SU-DHL-6 (cell line): ENCODE measurements at regions not wholly inside any gene's neighbourhood (a gene's known extent, or its start where the extent isn't known, plus 50 kb on each side); places are given as distances from the start of the nearest gene placed in this dataset.

Source experiments
- H2AFZ ChIP-seq: fragments of 200-600 bp; sonication (generic); 2 replicates; pipeline ENCODE4 v1.6.1; 2014; ENCODE audit warnings: low read depth, mild to moderate bottlenecking, moderate library complexity, mixed read lengths, antibody characterized with exemption, low read length; ENCODE audit not compliant: severe bottlenecking
- H3F3A ChIP-seq: fragments of 200-600 bp; shearing (Covaris generic); 2 replicates; pipeline ENCODE4 v1.6.0; 2016; ENCODE audit warnings: antibody characterized with exemption, mild to moderate bottlenecking; ENCODE audit not compliant: insufficient read depth
- H3K27ac ChIP-seq: fragments of 200-600 bp; sonication (generic); 2 replicates; pipeline ENCODE4 v1.5.1; 2016; ENCODE audit warnings: low read depth, mild to moderate bottlenecking, low read length, moderate library complexity, mixed read lengths
- H3K27me3 ChIP-seq: fragments of 200-600 bp; sonication (generic), shearing (Covaris generic); 2 replicates; pipeline ENCODE4 v1.6.0; 2014; ENCODE audit warnings: mild to moderate bottlenecking, low read length
- H3K36me3 ChIP-seq: fragments of 200-600 bp; sonication (generic); 2 replicates; pipeline ENCODE4 v1.6.1; 2014; ENCODE audit warnings: mild to moderate bottlenecking, low read length, mixed read lengths
- H3K4me2 ChIP-seq: fragments of 300-600, 200-600 bp; shearing (Covaris generic), sonication (generic); 2 replicates; pipeline ENCODE4 v1.6.0; 2014; ENCODE audit warnings: low read length, low read depth, mild to moderate bottlenecking; ENCODE audit not compliant: poor library complexity, severe bottlenecking
- H3K4me3 ChIP-seq: fragments of 200-600 bp; sonication (generic); 2 replicates; pipeline ENCODE4 v1.5.1; 2014; ENCODE audit warnings: antibody characterized with exemption, low read length, mild to moderate bottlenecking, mixed read lengths; ENCODE audit not compliant: insufficient read depth, poor library complexity, severe bottlenecking
- H3K79me2 ChIP-seq: fragments of 200-600 bp; sonication (generic); 2 replicates; pipeline ENCODE4 v1.6.1; 2014; ENCODE audit warnings: mild to moderate bottlenecking, low read length, moderate library complexity; ENCODE audit not compliant: insufficient read depth
- H3K9ac ChIP-seq: fragments of 200-600 bp; sonication (generic); 2 replicates; pipeline ENCODE4 v1.7.0; 2014; ENCODE audit warnings: mild to moderate bottlenecking, low read length
- H3K9me2 ChIP-seq: fragments of 200-600 bp; sonication (generic); replicated peaks from 2 replicates; pipeline ENCODE4 v1.6.1; 2014; ENCODE audit warnings: low read length; ENCODE audit not compliant: insufficient read depth
- H3K9me3 ChIP-seq: fragments of 200-600 bp; sonication (generic); 2 replicates; pipeline ENCODE4 v1.6.1; 2014; ENCODE audit warnings: low read length, mixed read lengths; ENCODE audit not compliant: insufficient read depth
- H4K20me1 ChIP-seq: fragments of 200-600 bp; sonication (generic); 2 replicates; pipeline ENCODE4 v1.6.1; 2014; ENCODE audit warnings: low read depth, mild to moderate bottlenecking, antibody characterized with exemption, low read length, moderate library complexity, mixed read lengths
- CTCF ChIP-seq: fragments of 200-600 bp; sonication (generic); IDR thresholded peaks from one replicate; pipeline ENCODE4 v1.5.1; 2017; ENCODE audit warnings: antibody characterized with exemption, mild to moderate bottlenecking, low read length, moderate library complexity; ENCODE audit not compliant: insufficient read depth, poor library complexity, severe bottlenecking
- EZH2phosphoT487 ChIP-seq: fragments of 200-600 bp; sonication (generic), shearing (Covaris generic); conservative IDR thresholded peaks from 2 replicates; pipeline ENCODE4 v1.6.1; 2018; ENCODE audit warnings: mild to moderate bottlenecking, antibody characterized with exemption, low read length, moderate library complexity, mixed read lengths

GRCh38 chr4:81971637-81972381 is 402.0 kb downstream of the HNRNPD start:
- Histone ChIP-seq H3K9me3 (no peaks in the 10 kb centered on the region), H3F3A (no peaks in the 10 kb centered on the region), H3K4me2 (no peak overlapping the region), H3K36me3 (no peaks in the 10 kb centered on the region), H3K4me3 (no peak overlapping the region), H3K9me2 (no peaks in the 10 kb centered on the region), H3K27ac (no peak overlapping the region), H3K9ac (no peak overlapping the region), H2AFZ (no peak overlapping the region), H3K27me3 (no peaks in the 10 kb centered on the region), H3K79me2 (no peaks in the 10 kb centered on the region), H4K20me1 (no peaks in the 10 kb centered on the region)
- TF ChIP-seq EZH2phosphoT487 = no peak
- no peak for TF ChIP-seq CTCF

GRCh38 chr4:81971061-81971460 is 402.7 kb downstream of the HNRNPD start:
- H4K20me1 ChIP-seq = no peaks in the 10 kb centered on the region
- no peak overlapping the region for H2AFZ ChIP-seq
- TF ChIP-seq CTCF (no peak), EZH2phosphoT487 (no peak)
- no peak overlapping the region for H3K4me2 ChIP-seq
- no peak overlapping the region for H3K9ac ChIP-seq
- no peaks in the 10 kb centered on the region for H3K36me3 ChIP-seq
- H3K9me2 ChIP-seq = no peaks in the 10 kb centered on the region
- no peaks in the 10 kb centered on the region for H3F3A ChIP-seq
- no peaks in the 10 kb centered on the region for H3K9me3 ChIP-seq
- no peak overlapping the region for H3K27ac ChIP-seq
- H3K79me2 ChIP-seq = no peaks in the 10 kb centered on the region
- H3K4me3 ChIP-seq = no peak overlapping the region
- no peaks in the 10 kb centered on the region for H3K27me3 ChIP-seq

- no peaks in the 10 kb centered on the region for H3K9me3 ChIP-seq
- H3F3A ChIP-seq = no peaks in the 10 kb centered on the region
- H2AFZ ChIP-seq = no peak overlapping the region
- no peak overlapping the region for H3K4me2 ChIP-seq
- H3K27ac ChIP-seq = no peak overlapping the region
- no peaks in the 10 kb centered on the region for H3K9me2 ChIP-seq
- TF ChIP-seq CTCF (no peak), EZH2phosphoT487 (no peak)
- no peaks in the 10 kb centered on the region for H3K79me2 ChIP-seq
- no peaks in the 10 kb centered on the region for H4K20me1 ChIP-seq
- H3K36me3 ChIP-seq = no peaks in the 10 kb centered on the region
- H3K4me3 ChIP-seq = no peak overlapping the region
- no peaks in the 10 kb centered on the region for H3K27me3 ChIP-seq
- no peak overlapping the region for H3K9ac ChIP-seq
These were observed 403.3 kb downstream of the HNRNPD start for GRCh38 chr4:81970454-81970853.
